ENCODE measurements at regions not wholly inside any gene's neighbourhood (a gene's known extent, or its start where the extent isn't known, plus 50 kb on each side); places are given as distances from the start of the nearest gene placed in this dataset.
"Not testable (repeated sequence)": the region's sequence is repeated elsewhere in the genome, so short reads cannot be mapped to it uniquely, and the experiment has no call there.

- Histone ChIP-seq H3K4me1 (ENCODE audit: control insufficient read depth, insufficient read depth, low read length) (peaks cover 5% of the 10 kb centered on the region), H3K9me3 (ENCODE audit: control insufficient read depth, insufficient read depth, low read length) (no peaks in the 10 kb centered on the region), H3K27ac (ENCODE audit: low read length) (no peak overlapping the region), H3K4me3 (ENCODE audit: low read length) (no peak overlapping the region), H3K36me3 (ENCODE audit: control insufficient read depth, insufficient read depth, low read length) (no peaks in the 10 kb centered on the region), H3K27me3 (ENCODE audit: control insufficient read depth, insufficient read depth, low read length) (no peaks in the 10 kb centered on the region)
- WGBS (ENCODE audit: insufficient coverage, insufficient read length): no CpG with 5 or more reads among the region's 12 CpGs
- no peak for DNase-seq (ENCODE audit: low read depth, low spot score)
Observed at GRCh38 chr17:77834170-77835115, 124.1 kb upstream of the TNRC6C start.

- no CpG with 5 or more reads among the region's 3 CpGs for WGBS (ENCODE audit: insufficient coverage, insufficient read length)
- no peak overlapping the region for H3K4me3 ChIP-seq (ENCODE audit: low read length)
- H3K27ac ChIP-seq (ENCODE audit: low read length): no peak overlapping the region
- DNase-seq (ENCODE audit: low read depth, low spot score): no peak
- H3K36me3 ChIP-seq (ENCODE audit: control insufficient read depth, insufficient read depth, low read length): no peaks in the 10 kb centered on the region
- peaks cover 5% of the 10 kb centered on the region for H3K4me1 ChIP-seq (ENCODE audit: control insufficient read depth, insufficient read depth, low read length)
- H3K9me3 ChIP-seq (ENCODE audit: control insufficient read depth, insufficient read depth, low read length): no peaks in the 10 kb centered on the region
- no peaks in the 10 kb centered on the region for H3K27me3 ChIP-seq (ENCODE audit: control insufficient read depth, insufficient read depth, low read length)
Observed at GRCh38 chr17:77836557-77837041, 121.9 kb upstream of the TNRC6C start.

- not testable (repeated sequence) for H3K4me1 ChIP-seq (ENCODE audit: control insufficient read depth, insufficient read depth, low read length); H3K27me3 ChIP-seq (ENCODE audit: control insufficient read depth, insufficient read depth, low read length); H3K4me3 ChIP-seq (ENCODE audit: low read length); H3K36me3 ChIP-seq (ENCODE audit: control insufficient read depth, insufficient read depth, low read length); H3K27ac ChIP-seq (ENCODE audit: low read length); DNase-seq (ENCODE audit: low read depth, low spot score); H3K9me3 ChIP-seq (ENCODE audit: control insufficient read depth, insufficient read depth, low read length)
- no CpG with 5 or more reads among the region's 5 CpGs for WGBS (ENCODE audit: insufficient coverage, insufficient read length)
Observed at GRCh38 chr17:77837072-77837471, 121.4 kb upstream of the TNRC6C start.

- no CpG with 5 or more reads among the region's 9 CpGs for WGBS (ENCODE audit: insufficient coverage, insufficient read length)
- Histone ChIP-seq H3K4me3 (ENCODE audit: low read length) (no peak overlapping the region), H3K27me3 (ENCODE audit: control insufficient read depth, insufficient read depth, low read length) (no peaks in the 10 kb centered on the region), H3K4me1 (ENCODE audit: control insufficient read depth, insufficient read depth, low read length) (peaks cover 5% of the 10 kb centered on the region), H3K9me3 (ENCODE audit: control insufficient read depth, insufficient read depth, low read length) (no peaks in the 10 kb centered on the region), H3K36me3 (ENCODE audit: control insufficient read depth, insufficient read depth, low read length) (no peaks in the 10 kb centered on the region), H3K27ac (ENCODE audit: low read length) (no peak overlapping the region)
- DNase-seq (ENCODE audit: low read depth, low spot score): no peak
Observed at GRCh38 chr17:77837917-77838316, 120.6 kb upstream of the TNRC6C start.

GRCh38 chr17:77838748-77839697, 119.5 kb upstream of the TNRC6C start:
- H3K36me3 ChIP-seq (ENCODE audit: control insufficient read depth, insufficient read depth, low read length): no peaks in the 10 kb centered on the region
- H3K27me3 ChIP-seq (ENCODE audit: control insufficient read depth, insufficient read depth, low read length): no peaks in the 10 kb centered on the region
- H3K4me3 ChIP-seq (ENCODE audit: low read length): no peak overlapping the region
- H3K9me3 ChIP-seq (ENCODE audit: control insufficient read depth, insufficient read depth, low read length): no peaks in the 10 kb centered on the region
- WGBS (ENCODE audit: insufficient coverage, insufficient read length): no CpG with 5 or more reads among the region's 23 CpGs
- DNase-seq (ENCODE audit: low read depth, low spot score): no peak
- H3K4me1 ChIP-seq (ENCODE audit: control insufficient read depth, insufficient read depth, low read length): peaks cover 5% of the 10 kb centered on the region
- H3K27ac ChIP-seq (ENCODE audit: low read length): no peak overlapping the region

- no CpG with 5 or more reads among the region's 16 CpGs for WGBS (ENCODE audit: insufficient coverage, insufficient read length)
- DNase-seq (ENCODE audit: low read depth, low spot score): no peak
- Histone ChIP-seq H3K36me3 (ENCODE audit: control insufficient read depth, insufficient read depth, low read length) (no peaks in the 10 kb centered on the region), H3K9me3 (ENCODE audit: control insufficient read depth, insufficient read depth, low read length) (no peaks in the 10 kb centered on the region), H3K4me1 (ENCODE audit: control insufficient read depth, insufficient read depth, low read length) (no peaks in the 10 kb centered on the region), H3K4me3 (ENCODE audit: low read length) (no peak overlapping the region), H3K27ac (ENCODE audit: low read length) (no peak overlapping the region), H3K27me3 (ENCODE audit: control insufficient read depth, insufficient read depth, low read length) (no peaks in the 10 kb centered on the region)
Observed at GRCh38 chr17:77839698-77840512, 118.6 kb upstream of the TNRC6C start.

- H3K36me3 ChIP-seq (ENCODE audit: control insufficient read depth, insufficient read depth, low read length): no peaks in the 10 kb centered on the region
- no peaks in the 10 kb centered on the region for H3K9me3 ChIP-seq (ENCODE audit: control insufficient read depth, insufficient read depth, low read length)
- no CpG with 5 or more reads among the region's 10 CpGs for WGBS (ENCODE audit: insufficient coverage, insufficient read length)
Observed at GRCh38 chr17:77840513-77841165, 117.9 kb upstream of the TNRC6C start.

GRCh38 chr17:77841742-77842527, 116.6 kb upstream of the TNRC6C start:
- Histone ChIP-seq H3K4me1 (ENCODE audit: control insufficient read depth, insufficient read depth, low read length) (no peaks in the 10 kb centered on the region), H3K27ac (ENCODE audit: low read length) (no peak overlapping the region), H3K9me3 (ENCODE audit: control insufficient read depth, insufficient read depth, low read length) (no peaks in the 10 kb centered on the region), H3K4me3 (ENCODE audit: low read length) (no peak overlapping the region), H3K36me3 (ENCODE audit: control insufficient read depth, insufficient read depth, low read length) (no peaks in the 10 kb centered on the region), H3K27me3 (ENCODE audit: control insufficient read depth, insufficient read depth, low read length) (no peaks in the 10 kb centered on the region)
- DNase-seq (ENCODE audit: low read depth, low spot score): no peak
- WGBS (ENCODE audit: insufficient coverage, insufficient read length): no CpG with 5 or more reads among the region's 8 CpGs

More at GRCh38 chr17:77840513-77841165, 117.9 kb upstream of the TNRC6C start:
- H3K4me1 ChIP-seq (ENCODE audit: control insufficient read depth, insufficient read depth, low read length): no peaks in the 10 kb centered on the region
- no peaks in the 10 kb centered on the region for H3K27me3 ChIP-seq (ENCODE audit: control insufficient read depth, insufficient read depth, low read length)
- no peak overlapping the region for H3K27ac ChIP-seq (ENCODE audit: low read length)
- no peak overlapping the region for H3K4me3 ChIP-seq (ENCODE audit: low read length)
- no peak for DNase-seq (ENCODE audit: low read depth, low spot score)

GRCh38 chr17:77842528-77843147, 115.9 kb upstream of the TNRC6C start:
- no CpG with 5 or more reads among the region's 10 CpGs for WGBS (ENCODE audit: insufficient coverage, insufficient read length)
- Histone ChIP-seq H3K4me1 (ENCODE audit: control insufficient read depth, insufficient read depth, low read length) (no peaks in the 10 kb centered on the region), H3K36me3 (ENCODE audit: control insufficient read depth, insufficient read depth, low read length) (no peaks in the 10 kb centered on the region), H3K27me3 (ENCODE audit: control insufficient read depth, insufficient read depth, low read length) (no peaks in the 10 kb centered on the region), H3K4me3 (ENCODE audit: low read length) (no peak overlapping the region), H3K27ac (ENCODE audit: low read length) (no peak overlapping the region), H3K9me3 (ENCODE audit: control insufficient read depth, insufficient read depth, low read length) (no peaks in the 10 kb centered on the region)
- no peak for DNase-seq (ENCODE audit: low read depth, low spot score)

Data from iPS DF 6.9 (cell line).